ENCODE measurements at regions not wholly inside any gene's neighbourhood (a gene's known extent, or its start where the extent isn't known, plus 50 kb on each side); places are given as distances from the start of the nearest gene placed in this dataset.

- Histone ChIP-seq H3K9me3 (no peaks in the 10 kb centered on the region), H3K36me3 (no peaks in the 10 kb centered on the region), H3K4me1 (no peaks in the 10 kb centered on the region), H3K27me3 (peaks cover 0 to 3% of the 10 kb centered on the region in 2 donors), H3K4me3 (no peak overlapping the region), H3K27ac (no peak overlapping the region)
- TF ChIP-seq POLR2A (IDR thresholded peaks at IDR 0.05): no peak
- TF ChIP-seq POLR2AphosphoS5 (IDR thresholded peaks at IDR 0.05): no peak
- no peak for TF ChIP-seq CTCF (IDR thresholded peaks at IDR 0.05)
- no peak for DNase-seq (ENCODE audit: low spot score in 2 of 2)
- intact Hi-C loops (cut with DNase I; ENCODE audit: low total_unique reads): no loop called here
Measured at GRCh38 chr19:28426110-28426729, 786.7 kb downstream of the UQCRFS1 start.

GRCh38 chr19:28425046-28425931, 787.7 kb downstream of the UQCRFS1 start:
- Histone ChIP-seq H3K9me3 (no peaks in the 10 kb centered on the region), H3K36me3 (no peaks in the 10 kb centered on the region), H3K27ac (no peak overlapping the region), H3K27me3 (peaks cover 0 to 9% of the 10 kb centered on the region in 2 donors), H3K4me3 (no peak overlapping the region), H3K4me1 (no peaks in the 10 kb centered on the region)
- intact Hi-C loops (cut with DNase I; ENCODE audit: low total_unique reads): no loop called here
- DNase-seq (ENCODE audit: low spot score in 2 of 2): no peak
- TF ChIP-seq POLR2AphosphoS5 (IDR thresholded peaks at IDR 0.05) (no peak), CTCF (IDR thresholded peaks at IDR 0.05) (no peak), POLR2A (IDR thresholded peaks at IDR 0.05) (no peak)

GRCh38 chr19:28424662-28425045, 788.3 kb downstream of the UQCRFS1 start:
- DNase-seq (ENCODE audit: low spot score in 2 of 2): no peak
- no peak for TF ChIP-seq POLR2AphosphoS5 (IDR thresholded peaks at IDR 0.05)
- no peak for TF ChIP-seq POLR2A (IDR thresholded peaks at IDR 0.05)
- TF ChIP-seq CTCF (IDR thresholded peaks at IDR 0.05): no peak
- Histone ChIP-seq H3K4me1 (no peaks in the 10 kb centered on the region), H3K27ac (no peak overlapping the region), H3K36me3 (no peaks in the 10 kb centered on the region), H3K27me3 (peaks cover 0 to 9% of the 10 kb centered on the region in 2 donors), H3K9me3 (no peaks in the 10 kb centered on the region), H3K4me3 (no peak overlapping the region)
- intact Hi-C loops (cut with DNase I; ENCODE audit: low total_unique reads): no loop called here

GRCh38 chr19:28424077-28424476, 788.9 kb downstream of the UQCRFS1 start:
- Histone ChIP-seq H3K4me3 (no peak overlapping the region), H3K27me3 (peaks cover 0 to 9% of the 10 kb centered on the region in 2 donors)
- intact Hi-C loops (cut with DNase I; ENCODE audit: low total_unique reads): no loop called here

More at GRCh38 chr19:28424077-28424476, 788.9 kb downstream of the UQCRFS1 start:
- no peak for TF ChIP-seq CTCF (IDR thresholded peaks at IDR 0.05)
- TF ChIP-seq POLR2AphosphoS5 (IDR thresholded peaks at IDR 0.05): no peak
- no peak for TF ChIP-seq POLR2A (IDR thresholded peaks at IDR 0.05)
- Histone ChIP-seq H3K4me1 (no peaks in the 10 kb centered on the region), H3K27ac (no peak overlapping the region), H3K36me3 (no peaks in the 10 kb centered on the region), H3K9me3 (no peaks in the 10 kb centered on the region)
- no peak for DNase-seq (ENCODE audit: low spot score in 2 of 2)
